Activated CD4-positive, alpha-beta T cell treated with anti-CD3 and anti-CD28 coated beads for 24 hours (primary cell): ENCODE measurements at regions not wholly inside any gene's neighbourhood (a gene's known extent, or its start where the extent isn't known, plus 50 kb on each side); places are given as distances from the start of the nearest gene placed in this dataset.

Experiments
- DNase-seq, 2 donors: peaks; one replicate each; pipeline ENCODE4 v3.0.0-alpha.2; 2020; ENCODE audit warnings: low read depth in 2 of 2

DNA sequence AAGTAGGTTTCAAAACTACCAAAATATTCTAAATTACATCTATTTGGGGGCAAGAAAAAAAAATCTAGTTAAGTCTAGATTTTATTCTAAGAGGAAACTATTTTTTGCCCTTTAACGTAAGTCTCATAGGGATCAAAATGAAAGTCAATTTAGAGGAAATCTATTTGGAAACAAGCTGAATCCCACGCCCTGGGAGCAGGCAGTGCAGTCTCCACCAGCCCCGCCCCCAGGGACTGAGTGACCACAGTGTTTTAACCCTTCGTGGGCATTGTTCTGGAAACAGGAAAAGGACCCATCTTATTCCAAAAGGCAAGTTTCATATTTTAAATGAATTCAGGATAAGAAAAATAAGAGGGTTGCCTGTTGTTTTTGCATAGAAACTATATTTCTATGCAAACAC, 209.7 kb downstream of the SPRY2 start:
- DNase-seq, result no peak

DNA sequence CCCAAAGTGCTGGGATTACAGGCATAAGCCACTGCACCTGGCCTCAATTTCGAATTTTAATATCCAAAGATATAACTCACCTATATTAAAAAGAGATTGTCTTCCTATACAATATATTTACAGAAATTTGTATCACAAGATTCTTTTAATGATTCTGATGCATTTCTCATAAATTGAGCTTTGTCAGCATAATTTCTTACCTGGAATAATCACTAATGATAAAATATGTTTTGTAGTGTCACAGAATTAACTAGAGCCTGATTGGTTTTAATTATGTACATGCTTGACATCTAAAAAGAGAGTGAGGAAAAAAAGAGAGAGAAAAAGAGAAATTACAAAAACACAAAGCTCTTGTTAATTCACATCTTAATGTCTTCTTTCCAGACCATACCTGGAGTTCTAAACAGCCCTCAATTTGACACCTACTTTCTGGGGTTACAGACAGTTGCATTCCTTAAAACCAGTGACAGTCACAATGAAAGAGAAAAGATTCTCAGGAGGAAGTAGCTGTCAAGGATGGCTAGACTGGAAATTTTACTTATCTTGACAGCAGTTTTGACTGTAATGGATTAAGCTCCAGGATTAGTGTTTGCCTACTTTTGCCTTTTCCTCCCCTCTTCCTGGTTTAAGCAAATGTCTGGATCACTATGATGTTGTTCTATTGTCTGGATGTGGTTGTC, 214.4 kb downstream of the SPRY2 start:
- no peak for DNase-seq

DNA sequence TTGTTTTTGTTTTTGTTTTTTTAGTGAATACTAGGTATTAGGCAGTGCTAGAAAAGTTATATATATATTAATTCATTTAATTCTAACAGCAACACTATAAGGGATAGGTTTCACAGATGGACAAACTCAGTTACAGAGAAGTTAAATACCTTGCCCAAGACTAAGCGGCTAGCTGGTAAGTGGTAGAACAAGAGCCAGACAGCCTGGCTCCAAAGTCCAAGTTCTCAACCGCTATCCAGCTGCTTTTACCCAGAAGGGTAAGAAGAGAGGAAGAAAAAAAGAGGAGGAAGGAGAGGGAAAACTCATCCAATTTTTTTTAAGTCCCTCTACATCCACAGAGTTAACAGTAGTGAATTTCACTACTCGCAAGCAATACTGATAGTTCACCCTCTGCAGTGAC, 217.0 kb downstream of the SPRY2 start:
- no peak for DNase-seq

DNA sequence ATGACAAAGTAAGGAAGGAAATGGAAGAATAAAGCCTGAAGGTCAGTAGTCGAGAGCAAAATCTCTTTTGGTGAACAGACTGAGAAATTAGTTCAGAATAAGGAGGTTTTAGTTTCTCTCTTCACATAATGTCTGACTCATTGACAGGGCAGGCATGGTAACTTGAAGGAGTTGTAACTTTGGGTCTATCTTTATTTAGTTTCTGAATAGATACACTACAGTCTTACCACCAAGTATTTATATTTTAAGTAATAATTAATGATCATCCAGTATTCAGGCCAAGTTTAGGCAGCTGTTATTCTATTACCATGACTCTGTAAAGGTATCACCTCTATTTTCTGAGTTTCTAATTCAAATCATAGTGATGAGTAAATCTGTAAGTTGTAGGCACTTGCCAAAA, 219.9 kb downstream of the SPRY2 start:
- no peak for DNase-seq

DNA sequence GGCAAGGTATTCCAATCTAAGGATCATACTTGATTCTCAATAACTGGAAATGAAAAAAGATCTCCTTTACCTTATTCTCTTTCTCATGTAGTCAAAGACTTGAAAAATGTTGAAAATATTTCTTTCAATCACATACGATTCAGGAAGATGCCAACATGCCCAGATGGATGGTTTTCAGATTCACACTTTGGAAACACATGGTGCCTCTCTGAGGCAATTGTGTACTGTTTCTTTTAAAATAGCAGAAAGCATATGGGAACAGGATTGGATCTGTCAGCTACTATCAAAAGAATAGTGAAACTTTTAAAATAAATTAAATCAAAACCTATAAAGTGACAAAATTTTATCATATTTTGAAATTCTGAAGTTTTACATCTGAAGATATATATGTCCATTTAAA, 222.4 kb downstream of the SPRY2 start:
- no peak for DNase-seq

DNA sequence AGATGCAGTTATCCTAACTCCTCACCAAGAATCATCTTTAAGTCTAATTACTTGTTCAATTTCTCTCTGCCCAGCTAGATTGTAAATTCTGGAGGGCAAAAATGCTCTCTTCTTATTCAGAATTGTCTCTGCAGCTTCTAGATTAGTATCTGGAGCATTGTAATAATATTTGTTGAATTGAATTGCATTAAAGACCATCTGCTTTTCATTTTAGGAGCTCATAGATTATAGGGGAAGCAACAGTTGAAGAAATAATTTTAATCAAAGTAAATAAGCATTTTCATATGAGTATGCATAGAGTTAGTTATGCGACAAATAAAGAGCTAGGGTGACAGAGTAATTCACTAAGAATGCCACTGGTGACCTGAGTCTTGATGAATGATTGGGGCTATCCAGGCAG, 222.8 kb downstream of the SPRY2 start:
- no peak for DNase-seq

DNA sequence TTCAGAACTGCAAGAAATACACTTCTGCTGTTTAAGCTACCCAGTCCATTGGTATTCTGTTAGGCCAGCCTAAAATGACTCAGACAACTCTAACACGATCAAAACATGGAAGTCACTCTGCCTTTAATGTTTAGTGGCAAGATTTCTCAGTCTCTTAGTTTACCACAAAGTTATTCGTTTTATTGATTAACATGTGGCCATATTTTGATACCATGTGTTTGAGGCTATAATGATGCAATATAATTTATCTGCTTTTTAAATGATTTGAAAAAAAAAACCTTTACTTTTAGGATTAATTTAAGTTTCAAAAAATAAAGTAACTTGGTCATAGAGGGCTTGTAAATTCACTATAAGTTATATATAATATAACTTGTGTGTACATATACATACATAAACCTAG, 223.4 kb downstream of the SPRY2 start:
- DNase-seq, result no peak

DNA sequence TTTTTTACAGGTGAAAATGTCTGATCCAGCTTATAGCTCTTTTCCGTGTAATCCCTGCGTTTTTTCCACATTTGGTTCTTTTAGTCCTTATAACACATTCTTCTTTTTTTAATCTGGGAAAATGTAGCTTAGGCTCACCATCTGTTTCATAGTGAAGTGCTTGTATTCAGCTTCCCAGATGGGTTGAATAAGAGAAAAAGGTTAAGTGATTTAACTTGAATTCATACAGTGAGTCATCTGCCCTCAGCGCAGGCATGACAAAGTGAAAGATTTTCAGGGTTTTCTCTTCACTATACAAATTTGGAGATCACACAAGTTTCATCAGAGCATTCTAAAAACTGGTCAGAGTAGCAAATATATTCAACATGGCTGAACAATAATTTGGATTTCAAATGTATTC, 224.8 kb downstream of the SPRY2 start:
- DNase-seq, result no peak

DNA sequence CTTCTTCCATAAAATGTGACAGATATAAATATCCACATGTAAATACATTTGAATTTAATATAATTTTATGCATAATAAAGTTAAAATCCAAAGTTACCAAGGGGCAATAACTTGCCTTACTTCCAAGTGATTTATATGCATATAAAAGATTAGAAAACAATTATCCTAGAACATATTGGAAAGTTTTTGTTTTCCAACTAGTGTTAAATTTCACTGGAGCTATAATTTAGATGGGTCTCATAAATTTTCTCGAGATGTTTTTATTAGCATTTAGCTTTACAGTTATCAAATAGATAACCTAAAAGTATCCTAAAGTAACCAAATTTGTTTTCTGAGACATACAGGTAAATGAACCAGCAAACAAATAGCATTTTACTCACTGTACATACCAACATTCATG, 225.3 kb downstream of the SPRY2 start:
- DNase-seq, result no peak

DNA sequence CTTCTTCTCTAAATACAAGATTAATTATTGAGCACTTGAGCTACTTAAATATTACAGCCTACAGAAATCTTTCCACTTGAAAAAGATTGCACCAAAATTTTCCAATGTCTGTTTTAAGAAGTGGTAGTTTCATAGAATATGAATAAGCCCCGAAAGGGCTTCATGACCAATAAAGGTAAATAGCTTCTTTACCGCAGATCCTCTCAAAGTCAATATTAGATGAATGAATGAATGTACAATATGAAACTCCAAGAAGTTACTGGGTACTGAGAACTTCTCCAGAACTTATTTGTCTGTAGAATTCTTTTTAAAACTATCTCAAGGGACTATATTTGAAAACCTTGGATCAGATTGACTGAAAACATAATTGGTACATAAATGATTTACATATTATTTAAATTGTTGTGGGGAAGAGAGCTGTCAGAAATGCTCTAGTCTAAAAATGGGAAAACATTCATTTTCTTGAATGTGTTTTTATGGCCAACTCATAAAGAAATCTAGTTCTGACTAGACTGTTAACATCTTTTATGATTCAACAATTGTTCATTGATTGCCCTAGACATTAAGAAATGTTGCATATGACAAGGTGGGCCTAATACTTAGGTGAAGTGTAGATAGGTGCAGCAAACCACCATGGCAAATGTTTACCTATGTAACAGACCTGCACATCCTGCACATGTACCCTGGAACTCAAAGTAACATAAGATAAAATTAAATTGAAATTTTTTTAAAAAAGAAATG, 227.0 kb downstream of the SPRY2 start:
- no peak for DNase-seq

DNA sequence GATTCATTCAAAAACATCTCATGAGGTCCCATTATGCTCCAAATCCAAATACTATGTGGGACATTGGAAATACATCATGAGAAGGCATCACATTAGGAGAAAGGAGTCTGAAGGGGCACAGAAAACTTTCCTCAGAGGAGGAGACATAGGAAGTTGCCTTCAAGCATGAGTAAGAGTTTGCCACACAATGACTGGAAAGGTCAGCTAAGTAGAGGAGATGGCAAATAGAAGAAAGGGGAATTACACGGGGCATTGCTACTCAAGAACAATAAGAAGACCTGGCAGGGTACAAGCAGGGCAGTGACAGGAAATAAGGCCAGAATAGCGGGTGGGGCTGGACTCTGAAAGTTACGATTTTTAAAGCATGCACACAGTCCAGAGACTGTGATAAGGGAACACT, 231.6 kb downstream of the SPRY2 start:
- no peak for DNase-seq

DNA sequence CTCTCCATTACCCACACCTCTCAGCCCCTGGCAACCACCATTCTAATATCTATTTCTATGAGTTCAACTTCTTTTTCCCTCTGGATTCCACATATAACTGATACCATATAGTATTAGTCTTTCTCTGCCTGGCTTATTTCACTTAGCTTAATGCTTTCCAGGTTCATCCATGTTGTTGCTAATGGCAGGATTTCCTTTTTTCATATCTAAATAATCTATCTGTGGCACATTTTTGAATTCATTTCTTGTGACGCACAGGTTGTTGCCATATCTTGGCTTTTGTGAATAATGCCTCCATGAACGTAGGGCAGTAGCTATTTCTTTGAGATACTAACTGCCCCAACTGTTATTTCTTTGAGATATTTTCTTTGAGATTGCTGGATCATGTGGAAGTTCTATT, 235.6 kb downstream of the SPRY2 start:
- no peak for DNase-seq

DNA sequence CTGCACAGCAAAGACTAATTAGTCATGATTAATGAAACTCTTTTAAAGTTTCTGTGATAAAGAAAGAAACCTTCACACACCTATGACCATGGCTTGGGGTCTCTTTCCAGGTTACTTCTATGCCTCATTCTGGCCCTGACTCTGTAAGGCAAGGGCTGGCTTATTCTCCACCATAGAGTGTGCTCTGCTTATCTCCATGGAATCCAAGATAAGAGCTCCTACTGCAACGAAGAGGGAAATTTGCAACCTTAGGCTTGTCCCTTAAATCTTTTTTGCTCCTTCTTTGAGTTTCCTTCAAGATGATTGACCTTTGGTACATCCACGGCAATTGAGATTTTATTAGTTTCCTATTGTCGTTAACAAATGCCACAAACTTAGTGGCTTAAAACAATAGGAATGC, 239.9 kb downstream of the SPRY2 start:
- no peak for DNase-seq

DNA sequence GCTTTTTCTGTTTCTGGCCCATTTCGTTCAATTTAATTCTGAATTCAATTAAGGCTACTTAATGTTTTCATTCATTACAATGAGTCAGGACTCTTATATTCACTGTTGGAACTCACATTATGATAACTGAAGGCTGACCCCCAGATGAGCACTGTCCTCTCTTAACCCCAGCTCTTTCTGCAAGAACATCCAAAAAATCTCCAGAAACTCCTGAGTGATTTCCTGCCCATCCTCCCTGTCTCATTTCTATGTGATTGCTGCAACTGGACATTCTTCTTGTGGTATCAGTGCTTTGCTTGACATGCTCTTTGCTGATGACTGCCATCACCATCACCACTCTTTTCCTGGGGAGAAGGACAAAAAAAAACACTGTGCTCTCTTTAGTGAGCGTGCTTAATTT, 240.3 kb downstream of the SPRY2 start:
- no peak for DNase-seq

DNA sequence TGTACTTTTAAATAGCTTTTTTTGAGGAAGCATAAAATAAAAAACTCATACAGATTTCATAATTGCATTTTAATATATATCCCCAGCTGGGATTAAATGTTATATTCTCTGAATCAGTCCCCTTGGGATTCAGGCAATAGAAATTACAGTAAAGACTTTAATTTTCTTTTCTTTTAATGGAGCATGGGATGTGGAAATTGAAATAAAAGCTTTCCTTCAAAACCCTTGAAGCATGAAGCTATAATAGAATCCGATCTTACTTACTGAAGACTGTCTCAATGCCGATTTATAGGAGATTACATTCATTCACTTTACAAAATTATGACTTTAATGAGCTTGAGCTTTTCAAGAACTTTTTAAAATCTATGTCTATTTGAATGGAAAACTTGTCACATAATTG, 243.4 kb downstream of the SPRY2 start:
- DNase-seq, result no peak

DNA sequence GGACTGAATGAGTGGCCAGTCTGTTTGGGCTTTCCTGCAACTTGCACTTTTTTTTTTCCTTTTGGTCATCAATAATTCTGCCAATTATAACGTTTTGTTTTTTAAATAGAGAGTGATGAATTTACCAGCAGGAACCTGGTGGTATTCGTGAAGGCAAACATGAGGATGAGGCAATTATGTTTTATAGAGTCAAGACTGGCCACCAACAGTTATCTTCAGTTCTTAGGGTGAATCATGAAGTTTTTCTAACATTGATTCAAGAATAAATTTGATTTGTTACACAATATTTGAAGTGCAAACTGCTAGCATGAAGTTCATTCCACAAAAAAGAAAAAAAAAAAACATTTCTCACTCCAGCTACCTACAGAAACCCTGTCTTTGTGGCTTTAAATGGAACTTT, 244.5 kb downstream of the SPRY2 start:
- DNase-seq, result no peak

DNA sequence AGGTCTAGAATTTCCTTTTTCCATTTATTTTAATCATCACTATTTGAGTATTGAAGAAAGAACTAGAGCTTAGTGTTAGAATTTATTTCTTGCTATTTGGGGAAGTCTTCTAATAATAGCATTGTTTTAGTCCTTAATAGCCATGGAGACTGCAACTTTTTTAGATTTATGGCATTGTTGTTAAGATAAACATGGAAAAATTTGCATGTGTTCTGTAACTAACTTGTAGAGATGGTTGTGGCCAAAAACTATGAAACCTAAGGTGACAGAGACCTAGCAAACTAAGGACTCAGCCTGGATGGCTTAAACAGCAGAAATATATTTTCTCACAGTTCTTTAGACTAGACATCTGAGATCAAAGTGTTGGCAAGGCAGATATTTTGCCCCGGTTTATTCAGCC, 246.4 kb downstream of the SPRY2 start:
- DNase-seq, result no peak

DNA sequence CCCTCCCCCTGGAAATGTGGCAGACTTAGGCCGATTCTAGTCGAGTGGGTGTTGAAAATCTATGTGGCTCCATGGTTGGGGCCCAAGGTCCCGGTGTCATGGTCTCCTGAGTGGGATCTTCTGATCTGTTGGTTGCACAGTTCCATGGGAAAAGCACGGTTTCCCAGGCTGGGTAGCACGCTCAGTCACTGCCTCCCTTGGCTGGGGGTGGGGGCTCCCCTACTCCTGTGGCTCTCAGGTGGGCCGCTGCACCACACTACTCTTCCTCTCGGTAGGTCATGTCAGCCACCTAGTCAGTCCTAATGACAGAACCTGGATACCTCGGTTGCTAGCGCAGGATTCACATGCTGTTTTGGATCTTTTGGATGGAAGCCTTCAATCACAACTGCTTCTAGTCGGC, 247.0 kb downstream of the SPRY2 start:
- no peak for DNase-seq

DNA sequence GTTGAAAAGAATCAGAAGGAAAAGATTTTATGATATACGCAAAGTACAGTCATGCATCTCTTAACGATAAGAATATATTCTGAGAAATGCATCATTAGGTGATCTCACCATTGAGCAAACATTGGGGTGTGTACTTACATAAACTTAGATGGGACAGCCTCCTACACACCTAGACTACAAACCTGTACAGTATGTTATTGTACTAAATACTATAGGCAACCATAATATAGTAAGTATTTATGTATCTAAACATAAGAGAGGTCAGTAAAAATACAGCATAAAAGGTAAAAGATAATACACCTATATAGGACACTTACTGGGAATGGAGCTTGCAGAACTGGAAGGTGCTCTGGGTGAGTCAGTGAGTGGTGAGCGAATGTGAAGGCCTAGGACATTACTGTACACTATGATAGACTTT, 254.6 kb downstream of the SPRY2 start:
- DNase-seq, result no peak

DNA sequence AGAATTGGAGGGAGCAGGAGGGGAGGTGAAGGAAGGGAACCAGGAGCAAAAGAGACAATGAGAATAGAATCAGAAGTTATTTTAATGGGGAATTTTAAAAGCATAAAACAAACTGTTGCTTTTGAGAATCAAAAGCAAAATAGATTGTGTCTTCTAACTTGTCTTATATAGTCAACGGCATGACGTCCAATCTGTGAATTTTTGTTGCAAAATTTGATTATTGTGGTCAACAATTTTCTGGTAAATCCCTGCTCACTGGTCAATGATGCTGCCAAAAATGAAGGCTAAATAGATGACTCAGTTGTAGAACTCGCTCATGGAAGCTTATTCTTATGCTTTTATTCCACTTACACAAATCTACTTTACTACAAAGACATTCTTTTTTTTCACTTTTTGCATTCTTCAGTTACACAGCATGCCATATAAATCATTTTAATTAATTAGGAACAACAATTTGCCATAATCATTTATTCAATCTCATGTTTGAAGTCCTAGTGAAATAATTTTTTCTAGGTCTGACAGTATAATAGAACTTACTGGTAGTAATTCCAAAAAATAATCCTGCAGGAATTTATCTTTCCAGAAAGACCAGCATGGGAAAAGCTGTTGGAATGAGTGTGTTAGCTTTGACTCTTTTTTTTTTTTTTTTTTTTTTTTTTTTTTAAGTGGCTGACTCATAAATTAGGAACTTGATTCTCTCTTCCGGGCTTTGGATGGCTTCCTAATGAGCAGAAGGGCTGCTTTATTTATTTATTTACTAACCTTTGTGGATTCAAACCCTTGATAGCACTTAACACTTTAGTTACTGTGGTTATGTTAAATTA, 256.9 kb downstream of the SPRY2 start:
- no peak for DNase-seq

DNA sequence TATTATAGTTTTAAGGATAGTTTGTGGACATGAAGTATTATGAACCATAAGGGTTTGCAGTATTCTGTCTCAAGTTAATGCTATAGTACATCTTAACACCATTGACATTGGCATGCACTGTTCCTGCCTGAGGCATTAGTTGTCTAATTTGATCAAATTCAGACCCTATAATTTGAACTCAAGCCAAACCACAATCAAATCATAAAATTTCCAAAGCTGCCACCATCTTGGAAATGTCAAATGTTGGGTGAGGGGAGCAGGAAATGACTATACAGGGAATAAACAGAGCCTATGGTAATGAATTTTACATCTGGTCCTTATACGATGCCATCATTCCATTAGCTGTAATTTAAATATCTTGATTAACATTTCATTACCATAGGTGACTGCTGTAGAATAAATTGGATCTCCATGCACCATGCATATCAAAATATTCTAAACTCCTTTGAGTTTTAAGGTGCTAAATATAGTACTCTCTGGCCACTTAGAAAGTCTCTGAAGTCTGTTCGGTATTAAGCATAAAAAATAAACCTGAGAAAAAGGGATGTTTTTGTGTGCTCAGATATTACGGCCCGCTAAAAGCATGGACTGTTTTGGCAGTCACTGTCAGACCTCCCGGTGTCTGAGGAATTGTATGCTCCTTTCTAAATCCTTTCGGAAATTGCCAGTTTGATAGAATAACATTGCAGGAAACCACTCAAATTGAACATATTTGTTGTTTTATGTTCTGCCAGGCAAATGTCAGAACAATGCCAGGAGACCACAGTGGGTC, 257.7 kb downstream of the SPRY2 start:
- DNase-seq, result no peak

DNA sequence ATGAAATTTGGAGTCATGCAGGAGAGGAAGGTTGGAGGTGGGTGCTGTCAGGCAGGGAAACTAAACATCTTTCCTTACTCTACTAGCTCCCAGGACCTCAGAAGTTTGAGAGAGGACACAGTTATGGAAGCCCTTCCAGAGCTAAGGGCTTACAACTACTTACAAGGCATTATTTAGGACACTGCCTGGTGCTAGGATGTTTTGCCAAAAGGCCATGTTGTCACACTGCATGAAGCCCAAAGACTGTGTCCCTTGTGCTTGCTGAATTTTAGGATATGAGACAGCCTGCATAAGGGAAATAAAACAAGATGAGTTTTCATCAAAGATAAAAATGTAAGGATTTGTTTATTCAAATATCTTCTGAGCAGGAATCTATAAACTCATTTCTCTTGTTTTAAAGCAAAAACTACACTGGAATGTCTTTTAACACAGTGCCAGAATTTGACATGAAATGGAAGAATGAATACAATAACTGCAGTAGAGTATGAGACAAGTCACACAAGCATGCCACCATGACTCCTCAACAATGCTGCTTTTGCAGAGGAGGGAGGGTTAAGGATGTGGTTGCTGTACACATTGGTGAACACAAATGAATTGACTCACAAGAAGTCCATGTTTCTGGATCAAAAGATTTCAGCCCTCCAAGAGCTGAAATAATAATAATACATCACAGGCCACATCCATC, 258.4 kb downstream of the SPRY2 start:
- DNase-seq, result no peak
